ENCODE measurements at regions not wholly inside any gene's neighbourhood (a gene's known extent, or its start where the extent isn't known, plus 50 kb on each side); places are given as distances from the start of the nearest gene placed in this dataset.

GRCh38 chr2:150555611-150556356 lies 68.3 kb upstream of the RND3 start (continued):
- no peak for TF ChIP-seq ZBTB10 (tag by site-specific recombination; IDR thresholded peaks at IDR 0.05)
- no peak for TF ChIP-seq ZNF624 (tag by site-specific recombination; IDR thresholded peaks at IDR 0.05)
- no peak for TF ChIP-seq ZNF280D (tag by site-specific recombination; IDR thresholded peaks at IDR 0.05)
- no peak for TF ChIP-seq SALL2 (tag by site-specific recombination; IDR thresholded peaks at IDR 0.05; ENCODE audit: borderline replicate concordance)
- TF ChIP-seq ZNF571 (tag by site-specific recombination; IDR thresholded peaks at IDR 0.05), result no peak
- no peak for TF ChIP-seq ZNF660 (tag by site-specific recombination; IDR thresholded peaks at IDR 0.05)
- TF ChIP-seq ELK4 (IDR thresholded peaks at IDR 0.05; ENCODE audit: borderline replicate concordance, low read depth, low read length), result no peak
- TF ChIP-seq ZNF654 (tag by site-specific recombination; IDR thresholded peaks at IDR 0.05; ENCODE audit: low read depth), result no peak
- no peak for TF ChIP-seq ZNF146 (tag by site-specific recombination; IDR thresholded peaks at IDR 0.05)
- TF ChIP-seq ZNF704 (tag by site-specific recombination; IDR thresholded peaks at IDR 0.05), result no peak

- H3K27ac ChIP-seq (ENCODE audit: extremely low read depth, low read depth, low read length), result no peak overlapping the region
- ChIA-PET CTCF (no interaction called here), POLR2A (no interaction called here)
- H3K9me3 ChIP-seq (ENCODE audit: control insufficient read depth, insufficient read depth, low read depth, low read length), result no peaks in the 10 kb centered on the region
- H3K4me1 ChIP-seq (ENCODE audit: control insufficient read depth, insufficient read depth, low read length), result no peaks in the 10 kb centered on the region
- H3K36me3 ChIP-seq (ENCODE audit: control insufficient read depth in 2 of 2, insufficient read depth in 1 of 2, low read length in 2 of 2), result no peaks in the 10 kb centered on the region
- H3K4me3 ChIP-seq (ENCODE audit: low read depth, low read length), result no peak overlapping the region
- no peak for TF ChIP-seq ZBTB21 (tag by site-specific recombination; IDR thresholded peaks at IDR 0.05)
Measured at GRCh38 chr2:150554046-150554445, 66.6 kb upstream of the RND3 start.

- CTCF ChIA-PET, result interaction anchor here (0.6 kb wide), 1 partner anchor 46 kb away, joined by 3 read pairs; no protein-coding TSS in a partner anchor
- Histone ChIP-seq H3K27ac (ENCODE audit: extremely low read depth, low read depth, low read length) (no peak overlapping the region), H3K4me3 (ENCODE audit: low read depth, low read length) (no peak overlapping the region), H3K9me3 (ENCODE audit: control insufficient read depth, insufficient read depth, low read depth, low read length) (no peaks in the 10 kb centered on the region), H3K4me1 (ENCODE audit: control insufficient read depth, insufficient read depth, low read length) (no peaks in the 10 kb centered on the region), H3K36me3 (ENCODE audit: control insufficient read depth in 2 of 2, insufficient read depth in 1 of 2, low read length in 2 of 2) (no peaks in the 10 kb centered on the region)
- TF ChIP-seq ZSCAN16 (tag by site-specific recombination; IDR thresholded peaks at IDR 0.05), result no peak
- TF ChIP-seq BCL11B (tag by site-specific recombination; IDR thresholded peaks at IDR 0.05; ENCODE audit: low read depth), result no peak
- TF ChIP-seq ZEB2 (tag by site-specific recombination; IDR thresholded peaks at IDR 0.05), result no peak
- POLR2A ChIA-PET, result interaction anchor here (0.6 kb wide), 1 partner anchor 28 kb away, joined by 3 read pairs; no protein-coding TSS in a partner anchor
Measured at GRCh38 chr2:150552041-150552820, 64.8 kb upstream of the RND3 start.

Measured in HEK293 (cell line).